Endothelial cell of umbilical vein (primary cell): ENCODE measurements at regions not wholly inside any gene's neighbourhood (a gene's known extent, or its start where the extent isn't known, plus 50 kb on each side); places are given as distances from the start of the nearest gene placed in this dataset.

ENCODE experiments used
- BruUV-seq: library from RNA; stranded (reverse); fragments of 400-500 nt; replicated peaks from 2 replicates; lab custom pipeline; 2021; lab: Mats Ljungman, UMichigan
- CTCF ChIA-PET: fragments of 300-600, 350-600 bp; sonication (Branson Sonifier 250); formaldehyde crosslinking; loops from one replicate; lab custom pipeline; 2021; ENCODE audit warnings: antibody characterized with exemption, inconsistent platforms; lab: Charles Lee
- POLR2A ChIA-PET: fragments of 300-600, 350-600 bp; sonication (Branson Sonifier 250); formaldehyde crosslinking; loops from one replicate; lab custom pipeline; 2021; ENCODE audit warnings: antibody characterized with exemption, inconsistent platforms; lab: Charles Lee
- DNase-seq: peaks from one replicate; pipeline ENCODE4 v3.0.0-alpha.2; 2011; ENCODE audit warnings: low read depth, low spot score
- FAIRE-seq: peaks from 2 replicates; lab custom pipeline; 2011; peaks lifted over from hg19 to GRCh38; lab: Jason Lieb, UNC
- H2AFZ ChIP-seq: 2 replicates; pipeline ENCODE4 v1.6.0; 2012; ENCODE audit warnings: low read depth, low read length, control low read depth, inconsistent platforms
- H3K27ac ChIP-seq: 2 replicates; pipeline ENCODE4 v1.5.1; 2011; ENCODE audit warnings: low read depth, mild to moderate bottlenecking, control low read depth, low read length, moderate library complexity; ENCODE audit not compliant: insufficient read depth
- H3K27me3 ChIP-seq, 2 experiments: 2 replicates each; pipeline versions ENCODE4 v1.6.0 to v1.6.1; 2011; ENCODE audit warnings: low read length in 2 of 2, mixed read lengths in 1 of 2; ENCODE audit not compliant: control insufficient read depth in 2 of 2, insufficient read depth in 2 of 2
- H3K36me3 ChIP-seq, 2 experiments: 2 replicates in 1 of 2; 3 replicates in 1 of 2; pipeline ENCODE4 v1.5.1; 2011; ENCODE audit warnings: low read length in 2 of 2, mild to moderate bottlenecking in 1 of 2, moderate library complexity in 1 of 2; ENCODE audit not compliant: control insufficient read depth in 2 of 2, insufficient read depth in 2 of 2; ENCODE audit errors: extremely low read depth in 1 of 2
- H3K4me1 ChIP-seq: 3 replicates; pipeline ENCODE4 v1.5.1; 2011; ENCODE audit warnings: mild to moderate bottlenecking, low read length; ENCODE audit not compliant: control insufficient read depth, insufficient read depth; ENCODE audit errors: extremely low read depth
- H3K4me2 ChIP-seq: 2 replicates; pipeline ENCODE4 v1.6.1; 2011; ENCODE audit warnings: low read length, control low read depth, mixed read lengths; ENCODE audit not compliant: insufficient read depth
- H3K4me3 ChIP-seq, 3 experiments: fragments of 200-600 bp in 1 of 3; sonication (generic), shearing (Covaris generic) in 1 of 3; replicated peaks in 1 of 3; 2 replicates each; pipeline ENCODE4 v1.5.1; 2011 to 2016; ENCODE audit warnings: control low read depth in 3 of 3, low read length in 3 of 3, mild to moderate bottlenecking in 2 of 3, inconsistent platforms in 1 of 3, low read depth in 1 of 3, moderate library complexity in 1 of 3; ENCODE audit not compliant: insufficient read depth in 1 of 3
- H3K79me2 ChIP-seq: 2 replicates; pipeline ENCODE4 v1.6.0; 2012; ENCODE audit warnings: low read length, inconsistent platforms; ENCODE audit not compliant: control insufficient read depth, insufficient read depth
- H3K9ac ChIP-seq: replicated peaks from 2 replicates; pipeline ENCODE3; 2011; ENCODE audit warnings: low read length, control low read depth; ENCODE audit not compliant: insufficient read depth; ENCODE audit errors: extremely low read depth
- H3K9me1 ChIP-seq: replicated peaks from 3 replicates; pipeline ENCODE4 v1.6.0; 2011; ENCODE audit warnings: mild to moderate bottlenecking, low read length; ENCODE audit not compliant: control insufficient read depth, insufficient read depth; ENCODE audit errors: extremely low read depth
- H3K9me3 ChIP-seq: replicated peaks from 2 replicates; pipeline ENCODE4 v1.5.1; 2012; ENCODE audit warnings: low read length, inconsistent platforms; ENCODE audit not compliant: control insufficient read depth, insufficient read depth
- H4K20me1 ChIP-seq: replicated peaks from 2 replicates; pipeline ENCODE3; 2011; ENCODE audit warnings: mild to moderate bottlenecking, low read length; ENCODE audit not compliant: control insufficient read depth, insufficient read depth; ENCODE audit errors: extremely low read depth
- EZH2 ChIP-seq: IDR thresholded peaks from 2 replicates; pipeline ENCODE4 v1.6.1; 2012; ENCODE audit warnings: borderline replicate concordance, low read depth, mild to moderate bottlenecking, moderate library complexity, low read length, inconsistent platforms; ENCODE audit not compliant: severe bottlenecking
- FOS ChIP-seq: IDR thresholded peaks from 2 replicates; pipeline ENCODE4 v1.6.1; 2011; ENCODE audit warnings: mild to moderate bottlenecking, low read length, moderate library complexity, borderline replicate concordance; ENCODE audit not compliant: insufficient read depth
- JUN ChIP-seq: IDR thresholded peaks from 2 replicates; pipeline ENCODE4 v1.6.1; 2011; ENCODE audit warnings: borderline replicate concordance, low read depth; ENCODE audit not compliant: insufficient read length, insufficient read depth
- POLR2A ChIP-seq: IDR thresholded peaks from 2 replicates; pipeline ENCODE4 v1.6.1; 2012; ENCODE audit warnings: low read depth, mild to moderate bottlenecking, control low read depth, low read length
- POLR2AphosphoS5 ChIP-seq: IDR thresholded peaks from 2 replicates; pipeline ENCODE4 v1.6.1; 2012; ENCODE audit warnings: low read depth, mild to moderate bottlenecking, control low read depth, low read length, moderate library complexity; ENCODE audit not compliant: insufficient read depth
- dilution Hi-C: fragments of 300-500 bp; cut with MboI; formaldehyde crosslinking; loops from one replicate; pipeline ENCODE4 v1.15.0; 2019; ENCODE audit warnings: low sequenced_read_pairs; ENCODE audit not compliant: extremely low pct_ligation_motif_present
- intact Hi-C: fragments of 100-400 bp; cut with micrococcal nuclease; formaldehyde crosslinking; loops from one replicate; pipeline ENCODE4 v1.10.0; 2022
- TF ChIP-seq, protein P1 (sequence below): IDR thresholded peaks from 2 replicates; pipeline ENCODE4 v1.6.1; 2011; ENCODE audit not compliant: insufficient read depth, insufficient read length
- TF ChIP-seq, protein P2 (sequence below), 2 donors: IDR thresholded peaks; 1 replicate in 1 of 2; 2 replicates in 1 of 2; pipeline ENCODE4 v1.5.1; 2011; ENCODE audit warnings: low read length in 2 of 2, mild to moderate bottlenecking in 2 of 2, moderate library complexity in 2 of 2, control low read depth in 1 of 2, inconsistent platforms in 1 of 2, low read depth in 1 of 2; ENCODE audit not compliant: insufficient read depth in 1 of 2; ENCODE audit errors: extremely low read depth in 1 of 2

DNA sequence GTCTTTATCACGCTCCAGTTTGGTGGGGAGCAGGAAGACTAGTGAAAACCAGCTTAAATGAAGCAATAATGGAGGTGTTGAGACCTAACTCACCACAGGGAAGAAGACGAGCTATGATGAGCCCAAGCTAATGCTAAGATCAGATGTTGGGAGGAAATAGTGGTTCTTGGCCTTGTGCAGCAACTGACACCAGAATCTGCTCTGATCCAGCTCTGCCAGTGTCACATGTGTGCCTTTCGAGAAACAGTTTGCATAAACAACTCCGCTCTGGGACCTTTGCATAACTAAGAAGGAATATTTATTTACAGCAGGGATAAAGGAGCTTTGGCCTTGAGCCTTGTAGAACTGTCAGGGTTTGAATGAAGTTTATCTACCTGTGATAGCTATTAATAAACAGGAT lies 369.4 kb upstream of the CCDC196 start:
- H3K79me2 ChIP-seq, result no peaks in the 10 kb centered on the region
- ChIA-PET CTCF (interaction anchor here (0.6 to 1.3 kb wide), 2 partner anchors 47 to 692 kb away, joined by 3 read pairs; no protein-coding TSS in a partner anchor), POLR2A (no interaction called here)
- H3K36me3 ChIP-seq, result no peaks in the 10 kb centered on the region
- FAIRE-seq (no peak), DNase-seq (no peak)
- no peak overlapping the region for H3K4me3 ChIP-seq
- H3K27ac ChIP-seq, result no peak overlapping the region
- H3K4me1 ChIP-seq, result peaks cover 11% of the 10 kb centered on the region
- H3K4me2 ChIP-seq, result no peak overlapping the region
- TF ChIP-seq EZH2, result no peak
- TF ChIP-seq POLR2AphosphoS5, result no peak
- TF ChIP-seq, protein P1, sequence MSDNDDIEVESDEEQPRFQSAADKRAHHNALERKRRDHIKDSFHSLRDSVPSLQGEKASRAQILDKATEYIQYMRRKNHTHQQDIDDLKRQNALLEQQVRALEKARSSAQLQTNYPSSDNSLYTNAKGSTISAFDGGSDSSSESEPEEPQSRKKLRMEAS, result no peak
- TF ChIP-seq JUN, result no peak
- no peak for TF ChIP-seq FOS
- TF ChIP-seq, protein P2, sequence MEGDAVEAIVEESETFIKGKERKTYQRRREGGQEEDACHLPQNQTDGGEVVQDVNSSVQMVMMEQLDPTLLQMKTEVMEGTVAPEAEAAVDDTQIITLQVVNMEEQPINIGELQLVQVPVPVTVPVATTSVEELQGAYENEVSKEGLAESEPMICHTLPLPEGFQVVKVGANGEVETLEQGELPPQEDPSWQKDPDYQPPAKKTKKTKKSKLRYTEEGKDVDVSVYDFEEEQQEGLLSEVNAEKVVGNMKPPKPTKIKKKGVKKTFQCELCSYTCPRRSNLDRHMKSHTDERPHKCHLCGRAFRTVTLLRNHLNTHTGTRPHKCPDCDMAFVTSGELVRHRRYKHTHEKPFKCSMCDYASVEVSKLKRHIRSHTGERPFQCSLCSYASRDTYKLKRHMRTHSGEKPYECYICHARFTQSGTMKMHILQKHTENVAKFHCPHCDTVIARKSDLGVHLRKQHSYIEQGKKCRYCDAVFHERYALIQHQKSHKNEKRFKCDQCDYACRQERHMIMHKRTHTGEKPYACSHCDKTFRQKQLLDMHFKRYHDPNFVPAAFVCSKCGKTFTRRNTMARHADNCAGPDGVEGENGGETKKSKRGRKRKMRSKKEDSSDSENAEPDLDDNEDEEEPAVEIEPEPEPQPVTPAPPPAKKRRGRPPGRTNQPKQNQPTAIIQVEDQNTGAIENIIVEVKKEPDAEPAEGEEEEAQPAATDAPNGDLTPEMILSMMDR (IDR thresholded peaks at IDR 0.05; ENCODE audit: extremely low read depth in 1 of 2, insufficient read depth in 1 of 2, low read depth in 1 of 2, low read length in 2 of 2), result no peak
- TF ChIP-seq POLR2A, result no peak
- H2AFZ ChIP-seq, result no peak overlapping the region
- H3K9me1 ChIP-seq, result no peaks in the 10 kb centered on the region
- H4K20me1 ChIP-seq, result no peaks in the 10 kb centered on the region
- H3K9ac ChIP-seq, result no peak overlapping the region
- dilution Hi-C loops, result no loop called here
- BruUV-seq, result no TSS peak
- intact Hi-C loops, result no loop called here
- H3K27me3 ChIP-seq, result no peaks in the 10 kb centered on the region
- H3K9me3 ChIP-seq, result no peaks in the 10 kb centered on the region
